ENCODE measurements at regions not wholly inside any gene's neighbourhood (a gene's known extent, or its start where the extent isn't known, plus 50 kb on each side); places are given as distances from the start of the nearest gene placed in this dataset.

GRCh38 chr20:6693178-6693807, 74.2 kb upstream of the BMP2 start:
- DNase-seq = no peak

GRCh38 chr20:6692566-6693173, 74.8 kb upstream of the BMP2 start:
- peak in 9 of 51 donors; percentile 2 to 16 (median 5) for DNase-seq

GRCh38 chr20:6691516-6691915, 76.0 kb upstream of the BMP2 start:
- DNase-seq = no peak

- no peak for DNase-seq
These were observed 78.0 kb upstream of the BMP2 start for GRCh38 chr20:6689339-6689973.

- DNase-seq = no peak
These were observed 81.3 kb upstream of the BMP2 start for GRCh38 chr20:6686171-6686570.

- DNase-seq = no peak
These were observed 81.9 kb upstream of the BMP2 start for GRCh38 chr20:6685626-6686025.

- no peak for DNase-seq
These were observed 82.3 kb upstream of the BMP2 start for GRCh38 chr20:6685181-6685582.

GRCh38 chr20:6683021-6683977, 84.2 kb upstream of the BMP2 start:
- no peak for DNase-seq

- DNase-seq = no peak
These were observed 86.6 kb upstream of the BMP2 start for GRCh38 chr20:6680854-6681253.

- DNase-seq = no peak
These were observed 87.0 kb upstream of the BMP2 start for GRCh38 chr20:6680441-6680840.

GRCh38 chr20:6679086-6679485, 88.4 kb upstream of the BMP2 start:
- no peak for DNase-seq

- DNase-seq = no peak
These were observed 89.4 kb upstream of the BMP2 start for GRCh38 chr20:6678101-6678500.

GRCh38 chr20:6674831-6675230, 92.7 kb upstream of the BMP2 start:
- no peak for DNase-seq

GRCh38 chr20:6673071-6673470, 94.4 kb upstream of the BMP2 start:
- no peak for DNase-seq

GRCh38 chr20:6671829-6672228, 95.7 kb upstream of the BMP2 start:
- no peak for DNase-seq

- no peak for DNase-seq
These were observed 98.9 kb upstream of the BMP2 start for GRCh38 chr20:6668546-6668945.

- DNase-seq = no peak
These were observed 101.7 kb upstream of the BMP2 start for GRCh38 chr20:6665621-6666355.

- DNase-seq = no peak
These were observed 102.3 kb upstream of the BMP2 start for GRCh38 chr20:6665161-6665560.

GRCh38 chr20:6664574-6664973, 102.9 kb upstream of the BMP2 start:
- DNase-seq = no peak

GRCh38 chr20:6663751-6664388, 103.6 kb upstream of the BMP2 start:
- no peak for DNase-seq

- no peak for DNase-seq
These were observed 104.4 kb upstream of the BMP2 start for GRCh38 chr20:6663104-6663503.

Data from hypothalamus (tissue), 51 donors.